HCEC 1CT (cell line): ENCODE measurements at regions not wholly inside any gene's neighbourhood (a gene's known extent, or its start where the extent isn't known, plus 50 kb on each side); places are given as distances from the start of the nearest gene placed in this dataset.
A peak's percentile ranks its signal among the peaks of the same experiment; 100 is the strongest.

Source experiments
- DNase-seq: peaks from one replicate; pipeline ENCODE4 v3.0.0-alpha.2; 2017

GRCh38 chr4:66229885-66230284, 559.6 kb upstream of the EPHA5 start:
- no peak for DNase-seq

DNA sequence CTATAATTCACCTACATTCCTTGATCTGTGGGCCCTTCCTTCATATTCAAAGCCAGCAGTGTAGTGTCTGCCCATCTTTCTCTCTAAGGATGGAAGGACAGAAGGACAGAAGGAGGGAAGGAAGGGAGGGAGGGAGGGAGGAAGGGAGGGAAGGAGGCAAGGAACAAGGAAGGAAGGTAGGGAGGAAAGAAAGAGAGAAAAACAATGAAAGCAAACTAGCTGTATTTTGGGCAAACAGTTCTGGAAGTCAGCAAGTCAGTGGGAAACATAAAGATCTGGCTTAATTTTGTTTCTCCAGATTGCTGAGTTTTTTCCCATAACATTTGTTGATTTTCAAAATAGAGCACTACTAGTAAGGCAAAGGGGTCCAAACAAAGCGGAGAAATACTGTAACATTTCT, 555.2 kb upstream of the EPHA5 start:
- DNase-seq: no peak

DNA sequence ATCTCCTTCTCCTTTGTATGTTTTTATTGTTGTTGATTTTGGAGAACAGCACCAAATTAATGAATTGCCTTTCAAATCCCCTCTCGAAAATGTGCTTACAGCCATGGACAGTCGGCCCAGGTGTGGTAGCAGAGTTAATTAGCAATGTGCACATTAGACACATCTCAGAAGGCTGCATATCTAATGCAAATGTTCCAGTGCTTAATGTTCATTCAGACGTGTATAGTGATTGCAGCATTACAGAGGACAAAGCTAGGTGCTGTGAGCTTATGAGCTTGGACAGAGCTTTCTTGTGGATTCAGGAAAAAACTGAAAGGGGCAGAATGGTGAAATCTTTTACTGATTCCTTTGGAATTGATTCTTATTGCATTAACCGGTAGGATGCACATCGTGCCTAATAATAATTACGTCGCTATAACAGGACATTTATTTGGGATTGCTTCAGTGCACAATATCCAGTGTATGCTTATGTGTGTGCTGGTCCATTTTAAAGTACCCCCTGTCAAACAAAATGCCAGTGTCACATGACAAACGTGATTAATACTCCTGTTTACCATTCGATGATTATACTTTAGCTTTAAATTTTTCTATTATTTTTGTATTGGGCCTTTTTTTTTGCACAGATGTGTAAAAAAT, 552.9 kb upstream of the EPHA5 start:
- no peak for DNase-seq

DNA sequence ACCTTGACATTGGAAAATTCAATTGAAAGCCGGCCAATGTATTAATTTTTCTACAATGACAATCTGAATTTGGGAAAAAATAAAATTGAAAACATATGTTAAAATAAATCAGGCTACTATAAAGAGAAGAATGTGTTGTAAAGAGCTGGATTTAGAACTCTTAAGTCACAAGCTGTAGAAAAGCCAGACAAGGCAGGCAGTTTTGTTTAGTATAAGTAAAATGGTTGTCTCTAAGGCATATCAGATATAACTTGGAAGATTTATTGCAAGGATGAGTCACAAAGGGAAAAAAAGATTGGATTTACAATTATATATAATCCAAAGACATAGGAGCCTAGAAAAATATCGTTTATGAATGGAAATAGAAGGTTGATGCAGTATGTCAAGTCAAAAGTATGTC, 549.1 kb upstream of the EPHA5 start:
- DNase-seq: no peak

- DNase-seq: no peak
These were observed 546.0 kb upstream of the EPHA5 start for GRCh38 chr4:66216252-66216651.

- DNase-seq: no peak
These were observed 542.2 kb upstream of the EPHA5 start for GRCh38 chr4:66212489-66212888.

GRCh38 chr4:66204534-66205247, 534.4 kb upstream of the EPHA5 start:
- DNase-seq: no peak

DNA sequence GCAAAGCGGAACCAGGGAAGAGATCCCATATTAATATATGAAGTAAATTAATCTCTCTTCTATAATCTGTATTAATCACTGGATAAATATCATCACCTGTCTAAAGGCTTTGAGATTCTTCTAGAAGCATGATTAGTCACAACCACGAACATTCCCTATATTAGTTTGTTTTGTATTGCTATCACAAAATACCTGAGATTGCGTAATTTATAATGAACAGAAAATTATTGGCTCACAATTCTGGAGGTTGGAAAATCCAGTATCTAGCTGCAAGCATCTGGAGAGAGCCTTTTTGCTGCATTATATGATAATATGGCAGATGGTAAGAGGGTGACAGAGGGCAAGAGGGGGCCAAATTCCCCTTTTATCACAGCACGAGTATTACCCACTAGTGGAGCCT, 532.6 kb upstream of the EPHA5 start:
- no peak for DNase-seq

- no peak for DNase-seq
These were observed 527.2 kb upstream of the EPHA5 start for GRCh38 chr4:66197451-66197850.

DNA sequence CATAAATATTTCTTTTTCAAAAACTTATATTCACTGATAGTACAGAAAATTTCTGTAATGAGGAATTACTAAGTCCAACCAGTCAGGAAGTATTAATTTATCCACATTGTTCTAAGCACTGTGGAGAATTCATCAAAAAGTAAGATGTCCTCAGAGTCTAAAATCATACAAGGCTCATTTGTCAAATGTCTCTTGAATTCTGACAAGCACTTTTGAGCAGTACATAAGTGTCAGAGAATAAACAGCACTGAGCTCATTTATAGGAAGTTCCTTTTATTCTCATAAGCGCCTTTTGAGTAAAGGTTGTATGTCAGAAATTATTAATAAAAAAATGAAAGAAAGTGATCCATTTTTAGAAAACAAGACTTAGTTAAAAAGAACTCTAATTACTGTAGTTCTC, 523.2 kb upstream of the EPHA5 start:
- no peak for DNase-seq

GRCh38 chr4:66187175-66187720, 517.0 kb upstream of the EPHA5 start:
- no peak for DNase-seq

- DNase-seq: no peak
These were observed 515.8 kb upstream of the EPHA5 start for GRCh38 chr4:66186095-66186494.

DNA sequence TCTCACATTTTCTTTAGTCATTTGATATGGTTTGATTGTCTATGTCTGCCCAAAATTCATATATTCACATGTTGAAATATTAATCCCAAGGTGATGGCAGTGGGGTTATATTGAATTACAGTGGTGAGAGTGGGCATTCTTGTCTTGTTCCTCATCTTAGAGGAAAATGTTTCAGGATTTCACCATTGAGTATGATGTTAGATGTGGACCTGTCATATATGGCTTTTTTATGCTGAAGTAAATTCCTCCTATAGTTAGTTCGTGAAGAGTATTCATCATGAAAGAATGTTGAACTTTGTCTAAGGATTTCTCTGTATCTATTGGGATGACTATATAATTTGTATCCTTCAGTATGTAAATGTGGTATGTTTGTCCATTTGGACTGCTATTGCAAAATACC, 512.3 kb upstream of the EPHA5 start:
- DNase-seq: peak; percentile 17

DNA sequence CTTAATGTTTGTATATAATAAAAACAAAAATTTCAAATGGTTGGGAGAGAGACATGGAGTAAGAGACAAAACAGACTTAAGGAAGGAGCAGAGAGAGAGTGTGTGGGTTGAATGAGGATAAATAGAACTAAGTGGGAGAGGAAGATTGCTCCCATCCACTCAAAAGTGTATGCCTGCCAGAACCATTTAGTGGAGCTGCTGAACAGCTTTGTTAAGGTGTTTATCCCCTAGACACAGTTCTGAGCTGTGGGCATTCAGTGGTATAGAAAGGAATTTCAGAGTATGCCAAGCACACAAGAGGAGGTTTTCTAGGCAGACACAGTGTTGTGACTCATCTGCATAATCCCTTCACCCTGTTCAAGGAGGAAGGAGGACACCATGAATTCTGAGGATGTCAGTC, 508.6 kb upstream of the EPHA5 start:
- DNase-seq: peak; percentile 30

DNA sequence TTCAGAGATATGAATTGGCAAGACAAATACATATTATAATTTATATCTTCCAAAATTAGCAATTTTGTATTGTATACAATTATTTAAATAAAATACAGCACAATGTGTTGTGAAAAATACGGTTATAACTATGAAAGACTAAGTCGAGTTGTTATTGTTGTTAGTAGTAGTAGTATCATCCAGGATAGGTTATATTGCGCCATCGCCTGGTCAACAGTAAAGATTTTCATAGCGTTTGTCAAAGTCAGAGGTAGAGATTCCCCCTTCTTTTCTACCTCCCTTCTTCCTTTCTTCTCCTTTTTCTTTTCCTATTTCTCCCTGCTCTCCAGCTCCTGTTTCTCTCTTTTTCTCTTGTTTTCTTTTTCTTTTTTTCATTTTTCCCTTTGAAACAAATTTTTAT, 499.1 kb upstream of the EPHA5 start:
- DNase-seq: peak; percentile 29

DNA sequence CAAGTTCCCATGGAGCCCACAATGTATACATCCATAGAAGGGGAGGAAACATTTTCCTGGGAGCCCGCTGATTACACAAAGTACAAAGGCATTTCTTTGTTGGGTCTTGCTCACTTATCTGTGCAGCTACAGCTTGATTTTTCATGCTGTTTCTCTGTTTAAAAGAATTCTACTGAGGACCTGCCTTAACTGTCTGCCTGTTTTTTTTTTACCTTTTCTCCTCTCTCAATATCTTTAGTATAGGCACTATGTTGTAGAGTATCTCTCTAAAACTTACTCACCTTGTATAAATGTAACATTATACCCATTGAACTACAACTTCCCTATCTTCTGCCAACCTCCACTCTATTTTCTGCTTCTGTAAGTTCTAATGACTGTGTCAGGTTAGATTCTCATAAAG, 494.6 kb upstream of the EPHA5 start:
- DNase-seq: no peak

DNA sequence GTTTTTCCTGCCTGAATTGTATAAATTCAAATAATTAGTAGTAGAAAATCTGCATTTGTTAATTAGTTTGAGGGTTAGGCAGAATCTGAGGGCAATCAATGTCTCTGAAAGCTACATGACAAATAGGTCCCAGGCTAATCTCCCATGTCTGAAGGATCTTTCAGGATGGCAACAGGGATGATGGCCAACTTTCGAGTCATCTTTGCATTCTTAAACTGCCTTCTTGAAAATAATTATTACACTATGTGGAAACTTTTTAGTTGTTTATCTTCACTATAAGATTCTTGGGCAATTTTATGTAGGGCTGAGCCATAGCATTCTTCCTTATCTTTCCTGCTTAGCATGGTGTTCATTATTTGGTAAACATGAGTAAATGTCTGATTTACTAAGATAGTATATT, 490.3 kb upstream of the EPHA5 start:
- peak; percentile 32 for DNase-seq

DNA sequence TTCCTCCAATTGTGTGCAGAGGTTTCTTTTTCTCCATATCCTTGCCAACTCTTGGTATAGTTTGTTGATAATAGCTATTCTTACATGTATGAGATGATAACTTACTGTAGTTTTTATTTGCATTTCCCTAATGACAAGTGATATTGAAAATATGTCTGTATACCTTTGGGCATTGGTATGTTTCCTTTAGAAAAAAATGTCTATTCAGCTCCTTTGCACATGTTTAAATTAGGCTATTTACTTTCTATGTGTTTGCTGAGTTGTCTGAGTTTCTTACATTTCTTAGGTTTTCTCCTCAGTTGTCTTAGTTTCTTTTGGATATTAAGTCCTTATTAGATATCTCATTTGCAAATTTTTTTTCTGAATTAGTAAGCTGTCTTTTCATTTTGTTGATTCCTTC, 487.3 kb upstream of the EPHA5 start:
- DNase-seq: no peak

GRCh38 chr4:66130042-66130441, 459.8 kb upstream of the EPHA5 start:
- DNase-seq: no peak

DNA sequence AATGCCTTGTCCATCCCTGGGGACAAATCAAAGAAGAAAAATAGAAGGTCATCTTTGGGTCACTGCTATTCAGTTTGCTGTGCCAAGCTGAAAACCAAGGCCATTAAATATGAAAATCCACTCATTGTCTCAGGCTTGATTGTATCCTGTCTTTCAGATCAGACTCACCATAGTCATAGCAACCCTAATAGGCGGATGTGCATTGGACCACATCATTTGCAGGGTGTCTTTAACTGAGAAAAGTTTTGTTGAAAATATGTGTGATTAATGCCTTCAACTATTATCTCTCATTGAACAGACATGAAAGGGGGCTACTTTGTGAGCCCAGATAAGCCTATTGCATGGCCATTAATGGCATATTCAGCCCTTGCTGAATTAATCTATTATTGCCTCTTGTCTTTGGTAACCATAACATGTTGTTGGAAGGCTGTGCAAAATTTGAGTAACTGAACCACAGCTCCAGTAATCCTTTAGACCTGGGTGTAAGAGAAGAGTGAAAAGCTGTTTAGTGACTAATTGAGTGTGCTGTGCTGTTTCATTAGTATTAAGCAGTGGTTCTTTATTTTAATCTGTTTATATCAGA, 453.6 kb upstream of the EPHA5 start:
- no peak for DNase-seq

DNA sequence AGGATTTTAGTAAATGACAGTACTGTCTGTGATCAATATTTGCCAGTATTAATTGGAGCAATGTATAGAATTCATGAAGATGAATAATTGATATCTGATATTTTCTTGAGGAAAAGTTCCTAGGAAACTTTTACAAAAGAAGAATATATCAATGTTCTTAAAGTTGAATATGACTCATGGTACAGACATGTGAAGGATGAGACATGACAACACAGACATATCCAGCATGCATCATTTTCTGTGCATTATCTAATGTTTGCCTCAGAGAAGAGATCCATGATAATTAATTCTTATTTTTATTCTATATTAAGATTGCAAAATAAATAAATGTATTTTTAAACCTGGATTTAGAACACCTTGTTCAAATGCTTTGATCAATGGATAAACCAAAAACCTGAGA, 452.9 kb upstream of the EPHA5 start:
- DNase-seq: peak; percentile 15

DNA sequence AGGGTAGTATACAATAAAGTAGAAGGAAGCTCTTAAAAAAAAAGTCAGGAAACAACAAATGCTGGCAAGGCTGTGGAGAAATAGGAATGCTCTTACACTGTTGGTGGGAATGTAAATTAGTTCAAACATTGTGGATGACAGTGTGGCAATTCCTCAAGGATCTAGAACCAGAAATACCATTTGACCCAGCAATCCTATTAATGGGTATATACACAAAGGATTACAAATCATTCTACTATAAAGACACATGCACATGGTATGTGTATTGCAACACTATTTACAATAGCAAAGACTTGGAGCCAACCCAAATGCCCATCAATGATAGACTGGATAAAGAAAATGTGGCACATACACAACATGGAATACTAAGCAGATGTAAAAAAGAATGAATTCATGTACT, 444.9 kb upstream of the EPHA5 start:
- peak; percentile 13 for DNase-seq

- no peak for DNase-seq
These were observed 438.6 kb upstream of the EPHA5 start for GRCh38 chr4:66108898-66109297.

DNA sequence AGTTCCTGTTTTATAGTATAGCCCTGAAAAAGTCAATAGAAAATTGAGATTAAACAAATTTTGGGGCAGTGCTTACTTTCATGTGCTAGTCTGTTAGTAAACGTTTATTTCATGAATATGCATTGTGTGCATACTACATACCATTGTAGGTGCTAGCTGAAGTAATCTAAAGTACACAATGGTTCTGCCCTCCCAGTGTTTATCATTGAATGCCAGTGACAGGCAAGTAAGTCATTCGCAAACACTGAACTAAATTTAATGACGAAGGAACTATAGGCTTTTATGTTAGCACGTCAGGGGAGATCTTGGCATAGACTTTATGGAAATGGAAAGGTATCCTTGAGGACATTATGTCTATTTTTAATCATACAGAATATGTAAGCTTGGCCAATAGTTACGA, 426.9 kb upstream of the EPHA5 start:
- DNase-seq: no peak
